ENCODE measurements at regions not wholly inside any gene's neighbourhood (a gene's known extent, or its start where the extent isn't known, plus 50 kb on each side); places are given as distances from the start of the nearest gene placed in this dataset.
"Not testable (repeated sequence)": the region's sequence is repeated elsewhere in the genome, so short reads cannot be mapped to it uniquely, and the experiment has no call there.

GRCh38 chr15:66994927-66995656 is 70.3 kb upstream of the SMAD3 start:
- intact Hi-C loops (cut with micrococcal nuclease) = no loop called here

- intact Hi-C loops (cut with micrococcal nuclease) = no loop called here
Measured at GRCh38 chr15:66996094-66996493, 69.3 kb upstream of the SMAD3 start.

- intact Hi-C loops (cut with micrococcal nuclease) = no loop called here
Measured at GRCh38 chr15:66997212-66997611, 68.2 kb upstream of the SMAD3 start.

- intact Hi-C loops (cut with micrococcal nuclease) = not testable (repeated sequence)
Measured at GRCh38 chr15:66998234-66998633, 67.2 kb upstream of the SMAD3 start.

GRCh38 chr15:66999046-66999968 is 66.1 kb upstream of the SMAD3 start:
- intact Hi-C loops (cut with micrococcal nuclease) = no loop called here

- intact Hi-C loops (cut with micrococcal nuclease) = no loop called here
Measured at GRCh38 chr15:67000896-67001295, 64.5 kb upstream of the SMAD3 start.

- intact Hi-C loops (cut with micrococcal nuclease) = no loop called here
Measured at GRCh38 chr15:67002368-67002767, 63.0 kb upstream of the SMAD3 start.

- intact Hi-C loops (cut with micrococcal nuclease) = no loop called here
Measured at GRCh38 chr15:67003586-67003985, 61.8 kb upstream of the SMAD3 start.

GRCh38 chr15:67004142-67004541 is 61.3 kb upstream of the SMAD3 start:
- intact Hi-C loops (cut with micrococcal nuclease) = no loop called here

- intact Hi-C loops (cut with micrococcal nuclease) = loop anchor here (5.0 kb wide), 1 partner anchor 38 kb away; no protein-coding TSS in a partner anchor
Measured at GRCh38 chr15:67005294-67005996, 60.0 kb upstream of the SMAD3 start.

- intact Hi-C loops (cut with micrococcal nuclease) = loop anchor here (5.0 kb wide), 1 partner anchor 39 kb away; no protein-coding TSS in a partner anchor
Measured at GRCh38 chr15:67006083-67007065, 59.0 kb upstream of the SMAD3 start.

GRCh38 chr15:67009576-67010569 is 55.5 kb upstream of the SMAD3 start:
- intact Hi-C loops (cut with micrococcal nuclease) = loop anchor here (5.0 kb wide), 1 partner anchor 43 kb away; no protein-coding TSS in a partner anchor

GRCh38 chr15:67010898-67011616 is 54.3 kb upstream of the SMAD3 start:
- intact Hi-C loops (cut with micrococcal nuclease) = no loop called here

GRCh38 chr15:67011617-67012005 is 53.8 kb upstream of the SMAD3 start:
- intact Hi-C loops (cut with micrococcal nuclease) = no loop called here

GRCh38 chr15:67013696-67014095 is 51.7 kb upstream of the SMAD3 start:
- intact Hi-C loops (cut with micrococcal nuclease) = no loop called here

Measured in T-helper 1 cell treated with Interleukin-12 subunit alpha and Interleukin-12 subunit beta and Interleukin-4 antibody, amounts not matched to agents 30 ng/mL and 1 ng/mL, for 36 hours (primary cell).